H9 (cell line): ENCODE measurements at regions not wholly inside any gene's neighbourhood (a gene's known extent, or its start where the extent isn't known, plus 50 kb on each side); places are given as distances from the start of the nearest gene placed in this dataset.

Source experiments
- DNase-seq: peaks from one replicate; pipeline ENCODE4 v3.0.0-alpha.2; 2017
- H2AFZ ChIP-seq: one replicate; pipeline ENCODE4 v1.6.1; 2013; ENCODE audit warnings: mild to moderate bottlenecking, low read length, control low read depth, moderate library complexity
- H2AK5ac ChIP-seq: 2 replicates; pipeline ENCODE4 v1.6.1; 2013; ENCODE audit warnings: low read length, control low read depth, mixed read lengths; ENCODE audit not compliant: insufficient read length
- H2BK120ac ChIP-seq: one replicate; pipeline ENCODE4 v1.6.1; 2013; ENCODE audit warnings: low read depth, mild to moderate bottlenecking, low read length, control low read depth, inconsistent platforms; ENCODE audit not compliant: poor library complexity, severe bottlenecking
- H2BK12ac ChIP-seq: 2 replicates; pipeline ENCODE4 v1.6.1; 2013; ENCODE audit warnings: low read length, control low read depth, mixed read lengths, low read depth; ENCODE audit not compliant: insufficient read length
- H2BK15ac ChIP-seq: 2 replicates; pipeline ENCODE4 v1.6.1; 2013; ENCODE audit warnings: low read depth, low read length, control low read depth
- H2BK20ac ChIP-seq: one replicate; pipeline ENCODE4 v1.6.1; 2013; ENCODE audit warnings: low read depth, mild to moderate bottlenecking, low read length, control low read depth, inconsistent platforms; ENCODE audit not compliant: poor library complexity, severe bottlenecking
- H2BK5ac ChIP-seq: 2 replicates; pipeline ENCODE4 v1.6.1; 2013; ENCODE audit warnings: low read length, control low read depth, mixed read lengths; ENCODE audit not compliant: insufficient read length
- H3K14ac ChIP-seq: 2 replicates; pipeline ENCODE4 v1.6.1; 2013; ENCODE audit warnings: low read length, control low read depth; ENCODE audit not compliant: insufficient read depth
- H3K18ac ChIP-seq: 2 replicates; pipeline ENCODE4 v1.6.1; 2013; ENCODE audit warnings: low read depth, mild to moderate bottlenecking, mixed read lengths, low read length, control low read depth; ENCODE audit not compliant: insufficient read length
- H3K23ac ChIP-seq: 2 replicates; pipeline ENCODE4 v1.6.1; 2013; ENCODE audit warnings: low read length, control low read depth, mixed read lengths, low read depth; ENCODE audit not compliant: insufficient read length
- H3K23me2 ChIP-seq: 2 replicates; pipeline ENCODE4 v1.6.1; 2013; ENCODE audit warnings: low read depth, mild to moderate bottlenecking, mixed read lengths, low read length, control low read depth; ENCODE audit not compliant: insufficient read length, poor library complexity, severe bottlenecking
- H3K27ac ChIP-seq: 2 replicates; pipeline ENCODE4 v1.5.1; 2013; ENCODE audit warnings: low read length, control low read depth, mixed read lengths, low read depth; ENCODE audit not compliant: insufficient read length
- H3K27me3 ChIP-seq: 2 replicates; pipeline ENCODE4 v1.6.1; 2013; ENCODE audit warnings: low read length, control low read depth, inconsistent platforms; ENCODE audit not compliant: insufficient read depth
- H3K4ac ChIP-seq: 2 replicates; pipeline ENCODE4 v1.6.1; 2013; ENCODE audit warnings: low read depth, mild to moderate bottlenecking, control low read depth, inconsistent platforms, low read length, moderate library complexity
- H3K4me1 ChIP-seq: 2 replicates; pipeline ENCODE4 v1.6.1; 2013; ENCODE audit warnings: low read length, control low read depth, inconsistent platforms; ENCODE audit not compliant: insufficient read depth
- H3K4me2 ChIP-seq: 2 replicates; pipeline ENCODE4 v1.6.1; 2013; ENCODE audit warnings: low read length, control low read depth, mixed read lengths; ENCODE audit not compliant: insufficient read length, insufficient read depth
- H3K56ac ChIP-seq: 2 replicates; pipeline ENCODE4 v1.6.1; 2013; ENCODE audit warnings: low read depth, mild to moderate bottlenecking, mixed read lengths, low read length, control low read depth; ENCODE audit not compliant: insufficient read length
- H3K79me1 ChIP-seq: 2 replicates; pipeline ENCODE4 v1.6.1; 2013; ENCODE audit warnings: low read depth, mild to moderate bottlenecking, moderate library complexity, low read length, control low read depth, inconsistent platforms; ENCODE audit not compliant: insufficient read depth, poor library complexity, severe bottlenecking
- H3K79me2 ChIP-seq: 2 replicates; pipeline ENCODE4 v1.6.1; 2013; ENCODE audit warnings: low read length, control low read depth, inconsistent platforms; ENCODE audit not compliant: insufficient read depth
- H3K9ac ChIP-seq: 2 replicates; pipeline ENCODE4 v1.6.1; 2013; ENCODE audit warnings: low read length, control low read depth, mixed read lengths; ENCODE audit not compliant: insufficient read length; ENCODE audit errors: extremely low read depth
- H3K9me3 ChIP-seq: one replicate; pipeline ENCODE4 v1.6.1; 2013; ENCODE audit warnings: low read depth, low read length, inconsistent platforms; ENCODE audit not compliant: control insufficient read depth
- H3T11ph ChIP-seq: one replicate; pipeline ENCODE4 v1.6.1; 2013; ENCODE audit warnings: mild to moderate bottlenecking, low read length, control low read depth, inconsistent platforms
- H4K20me1 ChIP-seq: one replicate; pipeline ENCODE4 v1.6.1; 2013; ENCODE audit not compliant: control insufficient read depth, insufficient read length, insufficient read depth
- H4K5ac ChIP-seq: 2 replicates; pipeline ENCODE4 v1.6.1; 2013; ENCODE audit warnings: low read depth, mild to moderate bottlenecking, mixed read lengths, low read length, control low read depth; ENCODE audit not compliant: insufficient read length
- H4K8ac ChIP-seq: replicated peaks from 2 replicates; pipeline ENCODE4 v1.6.1; 2013; ENCODE audit warnings: low read length, control low read depth, mixed read lengths, low read depth; ENCODE audit not compliant: insufficient read length
- H4K91ac ChIP-seq: 2 replicates; pipeline ENCODE4 v1.6.1; 2013; ENCODE audit warnings: low read depth, mild to moderate bottlenecking, moderate library complexity, mixed read lengths, low read length, control low read depth; ENCODE audit not compliant: insufficient read length
- H3K27ac Mint-ChIP-seq, 3 experiments: 2 replicates in 2 of 3; 3 replicates in 1 of 3; pipeline ENCODE4 v1.8.0; 2020 to 2021; ENCODE audit warnings: mixed read lengths in 3 of 3, mild to moderate bottlenecking in 1 of 3, moderate library complexity in 1 of 3
- H3K27me3 Mint-ChIP-seq: 2 replicates; pipeline ENCODE4 v1.8.0; 2021; ENCODE audit warnings: low read depth, mild to moderate bottlenecking, moderate library complexity, mixed read lengths
- H3K36me3 Mint-ChIP-seq, 3 experiments: 2 replicates in 2 of 3; 3 replicates in 1 of 3; pipeline ENCODE4 v1.8.0; 2020 to 2021; ENCODE audit warnings: low read depth in 3 of 3, mixed read lengths in 3 of 3; ENCODE audit not compliant: insufficient read depth in 1 of 3
- H3K4me1 Mint-ChIP-seq, 2 experiments: 2 replicates each; pipeline ENCODE4 v1.8.0; 2020; ENCODE audit warnings: mixed read lengths in 2 of 2
- H3K4me3 Mint-ChIP-seq, 2 experiments: 2 replicates in 1 of 2; 3 replicates in 1 of 2; pipeline ENCODE4 v1.8.0; 2020 to 2021; ENCODE audit warnings: mild to moderate bottlenecking in 2 of 2, mixed read lengths in 2 of 2, moderate library complexity in 1 of 2
- H3K9me3 Mint-ChIP-seq, 2 experiments: 2 replicates in 1 of 2; 3 replicates in 1 of 2; pipeline ENCODE4 v1.8.0; 2020; ENCODE audit warnings: mild to moderate bottlenecking in 2 of 2, mixed read lengths in 2 of 2, moderate library complexity in 1 of 2
- CTCF ChIP-seq: fragments of 200-600 bp; sonication (generic); conservative IDR thresholded peaks from 3 replicates; pipeline ENCODE4 v1.8.0; 2021; ENCODE audit warnings: antibody characterized with exemption, mild to moderate bottlenecking

GRCh38 chr13:40175639-40176038 is 490.8 kb downstream of the FOXO1 start:
- H3K27ac ChIP-seq, result no peak overlapping the region
- no peaks in the 10 kb centered on the region for H3K23me2 ChIP-seq
- H2BK20ac ChIP-seq, result no peak overlapping the region
- H4K20me1 ChIP-seq, result no peaks in the 10 kb centered on the region
- no peak overlapping the region for H3K4ac ChIP-seq
- H3K4me1 ChIP-seq, result no peaks in the 10 kb centered on the region; the same call in 1 of the 2 replicates
- H2BK12ac ChIP-seq, result no peak overlapping the region
- H3K79me2 ChIP-seq, result no peaks in the 10 kb centered on the region
- H3K14ac ChIP-seq, result no peak overlapping the region
- Mint-ChIP-seq H3K36me3 (no peaks in the 10 kb centered on the region), H3K4me3 (no peak overlapping the region), H3K9me3 (no peaks in the 10 kb centered on the region), H3K27ac (no peak overlapping the region), H3K27me3 (peaks cover 43% of the 10 kb centered on the region), H3K4me1 (peaks cover 0 to 21% of the 10 kb centered on the region in 2 experiments; a peak in 2 of 4 replicates)
- H4K91ac ChIP-seq, result no peak overlapping the region
- no peak overlapping the region for H2BK120ac ChIP-seq
- no peak overlapping the region for H2AK5ac ChIP-seq
- no peak overlapping the region for H3K23ac ChIP-seq
- no peak overlapping the region for H3K56ac ChIP-seq
- no peak for TF ChIP-seq CTCF
- H3K9ac ChIP-seq, result no peak overlapping the region
- H2BK15ac ChIP-seq, result no peak overlapping the region
- H2AFZ ChIP-seq, result no peak overlapping the region
- no peaks in the 10 kb centered on the region for H3K27me3 ChIP-seq
- H4K5ac ChIP-seq, result no peak overlapping the region
- no peak overlapping the region for H4K8ac ChIP-seq
- H3K79me1 ChIP-seq, result no peaks in the 10 kb centered on the region
- H3K9me3 ChIP-seq, result no peaks in the 10 kb centered on the region
- no peak overlapping the region for H3K4me2 ChIP-seq
- H2BK5ac ChIP-seq, result no peak overlapping the region
- no peak overlapping the region for H3T11ph ChIP-seq
- H3K18ac ChIP-seq, result no peak overlapping the region
- no peak for DNase-seq
